Jurkat, Clone E6-1 (cell line): ENCODE measurements at regions not wholly inside any gene's neighbourhood (a gene's known extent, or its start where the extent isn't known, plus 50 kb on each side); places are given as distances from the start of the nearest gene placed in this dataset.
"Not testable (repeated sequence)": the region's sequence is repeated elsewhere in the genome, so short reads cannot be mapped to it uniquely, and the experiment has no call there.

Experiments
- DNase-seq: peaks from one replicate; pipeline ENCODE4 v3.0.0-alpha.2; 2011; ENCODE audit warnings: low read depth, low spot score
- H3K4me3 ChIP-seq: 2 replicates; pipeline ENCODE4 v1.5.1; 2011; ENCODE audit warnings: mild to moderate bottlenecking, low read length, control low read depth, moderate library complexity

DNA sequence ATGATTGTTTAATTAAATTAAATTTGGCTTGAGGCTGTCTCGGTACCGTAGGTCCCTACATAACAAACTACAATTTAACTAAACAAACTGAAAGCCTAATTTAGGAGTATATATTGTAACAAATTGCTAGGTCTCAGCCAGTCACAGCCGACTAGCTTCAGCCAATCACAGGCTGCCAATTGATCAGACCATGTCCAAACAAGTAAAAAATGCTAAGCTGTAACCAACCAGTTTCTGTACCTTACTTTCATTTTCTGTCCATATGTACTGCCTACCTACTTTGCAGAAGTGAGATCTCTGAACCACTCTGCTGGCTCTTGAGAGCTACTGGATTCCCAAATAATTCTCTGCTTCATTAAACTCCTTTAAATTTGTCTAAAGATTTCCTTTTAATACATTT is 648.0 kb upstream of the GJE1 start:
- DNase-seq, result peak; percentile 48
- H3K4me3 ChIP-seq, result no peak overlapping the region

DNA sequence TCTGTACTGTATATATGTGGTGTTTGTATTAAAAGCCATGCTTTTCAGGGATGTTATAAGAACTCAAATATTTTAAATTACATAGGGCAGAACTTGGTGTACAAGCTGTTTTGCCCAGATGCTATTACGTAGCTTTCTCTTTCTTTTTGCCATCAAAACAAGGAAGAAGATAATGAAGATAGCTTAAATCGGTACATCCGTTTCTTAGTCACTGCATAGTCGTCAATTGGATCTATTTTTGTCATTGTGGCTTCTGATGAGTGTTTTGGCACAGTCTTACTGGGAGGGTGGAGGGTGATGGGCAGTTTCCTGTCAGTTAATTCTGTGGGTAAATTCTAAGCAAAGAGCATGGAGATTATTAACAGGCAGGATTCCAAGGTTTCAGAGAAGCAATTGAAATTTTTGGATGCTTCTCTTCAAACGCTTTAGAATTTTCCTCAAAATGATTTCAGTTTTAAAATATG is 649.1 kb upstream of the GJE1 start:
- peak; percentile 87 for DNase-seq
- peak overlapping the region; percentile 32 for H3K4me3 ChIP-seq

DNA sequence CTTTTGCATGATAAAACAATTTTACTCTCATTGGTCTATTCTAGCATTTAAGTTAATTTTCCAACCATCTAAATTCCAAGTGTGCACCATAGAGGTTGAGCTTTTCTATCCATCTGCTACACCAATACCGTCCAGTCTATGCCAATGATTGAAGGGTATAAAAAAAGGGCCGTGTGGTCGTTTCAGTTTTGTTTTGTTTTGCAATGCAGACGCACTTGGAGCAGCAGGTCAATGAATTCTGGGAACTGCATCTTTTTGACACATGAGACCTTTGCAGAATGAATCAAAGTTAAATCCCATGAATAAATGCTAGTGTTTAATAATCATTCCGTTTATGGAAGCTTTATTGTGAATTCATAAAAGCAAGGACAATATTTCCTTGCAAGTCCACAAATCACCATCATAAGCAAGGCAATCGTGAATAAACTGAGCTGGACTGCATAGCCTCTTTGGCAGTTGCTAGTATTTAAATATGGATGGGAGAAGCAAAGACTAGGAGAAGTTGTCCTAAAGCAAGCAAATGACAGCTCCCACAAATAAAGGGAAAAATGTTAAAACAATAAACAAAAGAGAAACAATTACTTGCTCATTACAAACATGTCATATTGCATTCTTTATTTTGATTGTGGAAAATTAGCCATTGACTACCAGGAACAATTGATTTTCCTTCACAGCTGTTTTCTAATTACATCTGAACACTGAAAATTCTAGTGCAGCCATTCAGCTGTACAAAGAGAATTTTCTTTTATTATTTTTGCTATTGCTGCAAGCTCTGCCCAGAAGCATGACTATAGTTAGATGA is 649.7 kb upstream of the GJE1 start:
- no peak for DNase-seq
- peak overlapping the region; percentile 32 for H3K4me3 ChIP-seq

DNA sequence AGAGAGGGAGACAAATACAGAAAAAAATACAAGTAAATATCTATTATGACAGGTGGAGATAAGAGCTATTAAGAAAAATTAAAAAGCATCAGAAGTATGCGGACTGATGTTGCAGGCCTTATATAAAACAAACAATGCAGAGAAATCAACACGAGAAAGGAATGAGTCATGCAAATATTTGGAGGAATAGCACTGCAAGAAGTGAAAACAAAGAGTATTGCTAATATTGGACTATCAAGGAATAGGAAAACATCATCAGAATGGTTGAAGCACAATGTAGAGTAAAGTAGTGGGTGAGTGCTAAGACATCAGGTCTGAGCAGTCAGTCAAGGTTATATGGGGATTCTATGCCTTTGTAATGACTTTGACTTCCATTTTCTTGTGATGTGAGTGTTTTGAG is 657.5 kb upstream of the GJE1 start:
- no peak for DNase-seq
- H3K4me3 ChIP-seq, result no peak overlapping the region

DNA sequence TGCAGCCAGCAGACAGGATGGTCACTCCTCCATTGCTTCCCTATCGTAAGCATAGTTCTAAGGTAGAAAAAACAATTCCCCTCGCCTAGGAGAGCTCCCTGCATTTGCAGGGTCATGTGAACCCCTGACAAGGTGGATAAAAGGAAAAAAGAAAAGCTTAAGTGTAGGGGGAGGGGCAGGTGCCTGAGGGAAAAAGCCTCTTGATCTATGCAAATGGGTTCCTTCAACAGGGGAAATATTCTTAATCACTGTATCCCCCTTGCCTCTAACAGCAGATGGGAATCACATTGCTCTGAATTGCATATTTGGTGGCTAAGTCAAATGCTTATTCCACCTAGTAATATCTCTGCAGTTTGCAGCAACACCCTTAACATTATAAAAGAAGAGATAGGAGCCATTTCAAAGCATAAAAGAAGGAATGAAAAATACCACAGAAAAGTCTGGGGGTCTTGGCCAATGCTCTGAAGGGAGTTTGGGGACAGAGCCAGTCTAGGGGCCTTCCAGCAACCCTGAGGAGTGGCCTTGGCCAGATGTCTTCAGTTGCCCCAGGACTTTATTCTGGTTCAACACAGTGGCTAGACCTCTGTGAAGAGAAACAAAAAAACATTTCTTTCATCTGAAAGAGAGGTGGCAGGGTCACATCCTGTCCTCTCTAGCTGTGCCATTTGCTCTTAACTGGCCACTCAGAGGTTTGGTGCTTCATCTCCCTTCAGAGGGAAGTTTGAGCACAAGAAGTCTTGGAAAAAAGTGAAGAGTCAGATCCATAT is 660.4 kb upstream of the GJE1 start:
- DNase-seq, result no peak

DNA sequence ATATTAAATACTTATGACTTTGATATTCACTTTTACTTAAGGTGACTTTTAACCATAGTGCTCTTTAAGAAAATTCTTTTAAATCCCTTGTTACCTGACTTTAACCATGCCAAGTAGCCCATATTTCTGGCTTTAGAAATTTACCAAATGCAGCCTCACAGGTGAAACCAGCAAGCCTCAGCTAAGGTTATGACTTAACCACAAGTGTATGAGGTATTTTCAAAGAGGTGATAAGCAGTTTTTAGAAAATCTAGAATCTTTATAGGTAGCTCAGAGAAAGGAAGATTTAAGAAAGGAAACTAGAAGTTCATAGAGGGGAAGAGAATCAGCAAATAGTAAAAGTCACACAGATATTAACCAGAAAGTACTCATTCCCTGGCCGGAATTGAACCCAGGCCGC is 661.9 kb upstream of the GJE1 start:
- DNase-seq, result no peak

More for the DNA sequence above, 660.4 kb upstream of the GJE1 start:
- H3K4me3 ChIP-seq, result no peak overlapping the region

DNA sequence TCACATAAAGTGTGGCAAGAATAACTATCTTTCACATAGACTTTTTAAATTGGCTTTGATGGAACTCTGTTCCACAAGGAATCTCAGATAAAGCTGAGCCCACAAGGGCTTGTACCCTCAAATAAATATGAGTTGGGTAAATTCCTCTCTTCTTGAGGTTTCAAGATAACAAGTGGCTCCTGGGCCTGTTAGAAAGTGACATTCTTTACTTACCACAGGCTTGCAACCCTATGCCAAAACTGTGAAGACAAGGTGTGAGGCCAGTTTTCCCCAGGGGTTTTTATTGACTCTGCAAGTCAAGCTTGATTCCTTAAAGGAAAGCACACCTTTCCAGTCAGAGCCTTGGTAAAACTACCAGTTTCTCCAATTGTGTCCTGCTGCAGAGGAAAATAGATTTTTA is 664.8 kb upstream of the GJE1 start:
- H3K4me3 ChIP-seq, result no peak overlapping the region
- no peak for DNase-seq

More for the DNA sequence above, 661.9 kb upstream of the GJE1 start:
- no peak overlapping the region for H3K4me3 ChIP-seq

DNA sequence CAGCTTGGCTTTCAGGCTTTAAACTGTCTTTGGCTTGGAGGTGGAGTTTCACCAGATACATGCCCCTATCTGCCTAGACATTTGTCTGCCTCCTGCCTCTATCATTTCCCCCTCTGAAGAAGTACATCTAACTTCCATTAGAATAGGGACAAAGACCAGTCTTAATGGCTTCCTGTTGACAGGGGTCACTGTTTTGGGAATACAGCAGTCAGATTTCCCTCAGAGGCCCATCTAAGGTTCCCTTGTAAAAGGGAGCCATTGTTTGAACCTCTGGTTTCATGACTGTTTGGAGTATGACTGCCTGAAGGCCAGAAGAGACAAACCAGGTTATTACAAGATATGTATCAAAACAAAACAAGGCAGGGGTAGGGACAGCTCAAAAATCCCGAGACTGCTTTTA is 665.7 kb upstream of the GJE1 start:
- no peak overlapping the region for H3K4me3 ChIP-seq
- no peak for DNase-seq

DNA sequence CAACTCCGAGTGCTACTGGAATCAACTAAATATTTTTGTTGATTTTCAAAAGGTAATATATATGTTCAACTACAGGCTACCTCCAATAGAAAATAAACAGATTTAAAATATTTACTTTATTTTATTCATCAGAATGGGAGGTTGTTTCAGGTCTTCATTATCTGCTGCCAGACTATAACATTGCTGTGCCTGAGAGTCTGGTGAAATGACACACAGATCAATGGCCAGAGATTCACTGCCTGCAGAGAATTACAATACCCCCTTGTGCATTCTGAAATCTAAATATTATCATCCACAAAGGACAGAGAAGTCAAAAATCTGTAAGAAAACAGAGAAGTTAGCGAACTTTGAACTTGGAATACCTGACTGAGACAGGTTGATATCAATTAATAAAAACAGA is 667.8 kb upstream of the GJE1 start:
- no peak overlapping the region for H3K4me3 ChIP-seq

DNA sequence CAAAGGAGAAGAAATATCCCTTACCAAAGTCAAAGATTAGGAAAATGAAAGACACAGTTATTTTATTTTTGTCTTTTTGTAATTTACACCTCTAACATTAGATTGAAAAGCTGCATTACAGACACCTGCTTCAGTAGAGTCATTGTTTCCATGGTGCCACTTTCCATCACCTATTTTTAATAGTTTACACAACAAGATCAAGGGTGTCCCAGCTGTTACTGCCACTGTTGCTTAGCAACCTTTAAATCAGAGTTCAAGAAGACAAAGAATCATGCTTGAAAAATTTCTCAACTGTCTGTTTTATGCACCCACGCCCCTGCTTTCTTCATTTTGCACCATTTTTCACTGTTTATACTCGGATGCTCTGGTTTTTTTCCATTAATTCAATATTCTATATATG is 668.2 kb upstream of the GJE1 start:
- no peak for DNase-seq
- H3K4me3 ChIP-seq, result no peak overlapping the region

More for the DNA sequence above, 667.8 kb upstream of the GJE1 start:
- DNase-seq, result no peak

DNA sequence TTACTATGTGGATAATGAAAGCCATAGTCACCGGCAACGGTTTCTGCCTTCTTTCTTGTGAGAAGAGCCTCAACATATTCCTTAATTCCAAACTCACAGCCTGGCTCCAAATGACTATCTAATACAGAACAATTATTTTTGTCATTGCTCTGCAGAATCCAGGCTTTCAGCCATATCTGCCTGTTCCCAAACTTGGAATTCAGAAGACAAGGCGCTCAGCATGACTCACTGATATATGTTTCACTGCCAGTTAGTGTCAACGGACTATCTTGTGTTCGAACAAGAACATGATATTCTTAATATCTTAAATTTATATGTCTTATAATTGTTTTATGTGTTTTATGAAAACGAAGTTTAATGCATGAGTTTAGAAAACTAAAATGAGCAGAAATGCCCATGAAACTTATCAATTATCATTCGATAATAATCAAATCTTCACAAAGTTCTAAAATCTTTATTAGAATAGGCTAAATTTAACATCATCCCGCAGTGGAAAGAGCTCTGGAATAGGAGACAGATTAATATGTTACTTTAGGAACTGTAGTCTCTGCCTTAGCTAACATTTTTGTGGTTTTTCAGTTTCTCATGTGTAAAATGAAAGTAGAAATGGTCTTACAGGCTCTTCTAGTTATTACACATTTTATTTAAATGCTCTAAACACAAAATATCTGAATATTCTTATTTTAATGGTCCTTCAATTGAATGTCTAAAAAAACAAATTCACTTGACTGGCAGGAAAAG is 669.3 kb upstream of the GJE1 start:
- H3K4me3 ChIP-seq, result no peak overlapping the region
- DNase-seq, result no peak

DNA sequence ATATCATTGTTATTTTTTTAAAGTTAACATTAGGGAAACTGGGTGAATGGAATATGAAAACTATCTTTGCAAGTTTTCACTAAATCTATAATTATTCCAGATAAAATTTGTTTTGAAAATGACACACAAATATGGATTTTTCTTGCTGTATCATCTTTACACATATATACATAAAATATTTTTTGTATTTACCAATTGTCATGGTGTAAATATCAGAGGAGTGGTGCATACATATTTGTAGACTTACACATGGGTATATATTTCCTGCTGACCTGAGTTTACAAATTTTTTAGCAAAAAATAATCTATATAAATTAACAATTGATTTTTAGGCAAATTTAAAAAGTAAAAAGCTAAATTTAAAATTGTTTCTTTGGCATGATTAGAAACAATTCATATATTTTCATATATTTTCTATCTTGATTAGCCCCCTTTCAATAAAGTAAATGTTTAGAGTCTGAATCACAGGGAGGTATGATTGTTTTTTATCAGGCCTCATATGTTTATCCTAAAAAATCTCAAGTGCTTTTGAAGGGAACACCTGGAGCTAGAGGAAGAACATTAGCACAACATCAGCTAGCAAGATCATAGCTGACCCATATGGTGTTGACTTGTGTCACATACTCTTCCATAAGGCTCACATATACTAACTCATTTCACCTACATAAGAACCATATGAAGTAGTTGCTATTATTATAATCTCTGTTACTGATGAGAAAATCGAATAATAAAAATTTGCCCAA is 671.8 kb upstream of the GJE1 start:
- H3K4me3 ChIP-seq, result no peak overlapping the region

DNA sequence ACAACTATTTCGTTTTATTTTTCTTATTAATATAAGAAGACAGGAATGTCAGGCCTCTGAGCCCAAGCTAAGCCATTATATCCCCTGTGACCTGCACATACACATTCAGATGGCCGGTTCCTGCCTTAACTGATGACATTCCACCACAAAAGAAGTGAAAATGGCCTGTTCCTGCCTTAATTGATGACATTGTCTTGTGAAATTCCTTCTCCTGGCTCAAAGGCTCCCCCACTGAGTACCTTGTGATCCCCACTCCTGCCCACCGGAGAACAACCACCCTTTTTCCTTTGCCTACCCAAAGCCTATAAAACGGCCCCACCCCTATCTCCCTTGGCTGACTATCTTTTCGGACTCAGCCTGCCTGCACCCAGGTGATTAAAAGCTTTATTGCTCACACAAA is 672.5 kb upstream of the GJE1 start:
- not testable (repeated sequence) for DNase-seq, H3K4me3 ChIP-seq

More for the DNA sequence above, 671.8 kb upstream of the GJE1 start:
- DNase-seq, result no peak

DNA sequence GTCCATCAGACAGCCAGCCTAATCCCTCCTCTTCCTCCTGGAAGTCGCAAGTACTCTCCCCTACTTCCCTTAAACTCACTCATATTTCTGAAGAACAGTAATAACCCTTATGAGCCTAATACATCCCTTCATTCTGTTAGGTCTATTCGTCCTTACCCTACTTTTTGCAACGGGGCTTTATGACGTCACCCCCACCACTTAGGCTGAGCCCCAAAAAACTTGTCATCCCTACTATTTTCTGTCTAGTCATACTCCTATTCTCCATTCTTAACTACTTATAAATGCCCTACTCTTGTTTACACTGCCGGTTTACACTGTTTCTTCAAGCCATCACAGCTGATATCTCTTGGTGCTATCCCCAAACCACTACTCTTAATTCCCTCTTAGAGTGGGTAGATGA is 674.7 kb upstream of the GJE1 start:
- DNase-seq, H3K4me3 ChIP-seq: not testable (repeated sequence)

DNA sequence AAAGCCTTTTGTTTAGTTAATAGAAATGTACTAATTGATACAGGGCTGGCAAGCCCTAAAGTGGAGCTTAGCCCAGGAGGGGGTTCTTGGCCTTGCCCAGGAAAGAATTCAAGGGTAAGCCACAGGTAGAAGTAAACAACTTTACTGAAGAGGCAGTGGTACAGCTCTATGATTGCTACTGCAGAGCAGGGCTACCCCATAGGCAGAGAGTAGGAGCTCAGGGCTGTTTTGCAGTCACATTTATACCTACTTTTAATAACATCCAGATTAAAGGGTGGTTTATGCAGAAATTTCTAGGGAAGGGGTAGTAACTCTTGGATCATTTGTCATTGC is 680.4 kb upstream of the GJE1 start:
- no peak overlapping the region for H3K4me3 ChIP-seq

DNA sequence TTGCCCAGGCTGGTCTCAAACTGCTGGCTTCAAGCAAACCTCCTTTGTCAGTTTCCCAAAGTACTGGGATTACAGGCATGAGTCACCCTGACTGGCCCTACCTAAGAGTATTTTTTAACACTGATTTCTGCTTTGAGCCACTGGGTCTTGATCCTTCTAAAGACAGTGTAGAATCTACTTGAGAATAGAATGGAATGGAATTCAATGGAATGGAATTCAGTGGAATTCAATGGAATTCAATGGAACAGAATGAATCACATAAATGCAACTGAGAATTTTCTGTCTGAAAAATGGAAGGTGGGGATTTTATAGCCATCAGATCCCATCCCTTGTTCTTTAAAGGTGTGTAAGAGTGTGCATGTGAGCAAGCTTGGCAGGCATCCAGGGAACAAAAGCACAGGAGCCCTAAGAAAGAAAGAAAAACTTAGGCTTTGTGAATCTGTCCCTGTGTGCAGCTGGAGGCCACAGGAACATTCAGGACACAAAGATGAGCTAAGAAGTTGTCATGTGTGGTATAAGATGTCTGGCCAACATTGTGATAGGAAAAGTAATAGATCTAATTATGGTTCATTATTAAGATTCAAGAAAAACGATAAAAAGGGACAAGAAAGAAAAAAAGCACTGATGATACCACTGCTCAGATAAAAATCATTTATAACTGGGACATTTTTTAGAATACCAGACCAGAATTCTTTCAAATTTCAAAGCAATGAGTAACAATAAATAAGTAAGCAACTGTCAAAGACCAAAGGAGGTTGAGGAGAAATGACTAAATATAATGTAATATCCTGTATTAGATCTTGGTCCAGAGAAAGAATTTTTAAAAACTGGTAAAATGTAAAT is 681.0 kb upstream of the GJE1 start:
- no peak overlapping the region for H3K4me3 ChIP-seq
- no peak for DNase-seq

More for the DNA sequence above, 680.4 kb upstream of the GJE1 start:
- no peak for DNase-seq

DNA sequence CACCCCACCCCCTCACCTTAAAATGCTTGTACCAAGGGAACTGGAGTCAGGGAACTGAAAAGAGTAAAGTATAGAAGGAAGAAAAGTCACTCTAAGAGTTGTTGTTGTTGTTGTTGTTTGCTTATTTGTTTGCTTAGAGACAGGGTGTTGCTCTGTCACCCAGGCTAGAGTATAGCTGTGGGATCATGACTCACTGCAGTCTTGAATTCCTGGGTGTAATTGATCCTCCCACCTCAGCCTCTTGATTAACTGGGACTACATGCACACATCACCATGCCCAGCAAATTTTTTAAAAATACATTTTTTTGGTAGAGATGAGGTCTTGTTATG is 681.6 kb upstream of the GJE1 start:
- H3K4me3 ChIP-seq, result no peak overlapping the region
- no peak for DNase-seq

DNA sequence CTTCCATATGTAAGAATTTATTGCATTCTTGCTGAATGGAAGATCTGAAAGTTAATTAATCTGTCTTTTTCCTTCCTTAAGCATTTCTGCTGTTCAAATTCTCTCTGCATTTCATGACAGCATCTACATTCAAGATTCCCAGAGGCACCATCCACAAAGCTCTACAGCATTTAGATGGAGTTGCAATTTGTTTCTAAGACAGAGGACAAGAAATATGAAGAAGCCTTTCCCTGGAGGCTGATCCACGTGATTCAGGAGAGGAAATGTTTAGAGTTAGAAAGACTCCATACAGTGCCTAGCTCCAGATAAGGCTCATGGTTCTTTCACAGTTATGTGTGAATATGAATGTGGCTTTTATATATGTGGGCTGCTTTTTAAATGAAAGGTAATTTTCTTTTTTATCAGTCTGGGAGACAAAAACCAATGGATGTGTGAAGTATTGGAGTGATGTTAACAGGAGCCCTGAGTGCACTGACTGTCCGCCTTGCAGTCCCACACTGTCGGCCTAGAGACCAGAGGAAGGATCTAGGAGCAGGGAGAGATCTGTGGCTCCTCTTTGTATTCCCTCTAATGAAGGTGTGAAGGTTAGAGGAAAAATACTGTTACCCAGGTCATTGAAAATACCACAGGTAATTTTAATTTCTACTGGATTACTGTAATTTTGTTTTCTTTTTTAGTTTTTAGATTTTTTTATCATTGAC is 686.6 kb upstream of the GJE1 start:
- no peak overlapping the region for H3K4me3 ChIP-seq
- DNase-seq, result no peak
